Uterus (tissue), 2 donors: ENCODE measurements at regions not wholly inside any gene's neighbourhood (a gene's known extent, or its start where the extent isn't known, plus 50 kb on each side); places are given as distances from the start of the nearest gene placed in this dataset.

Source experiments
- POLR2A ChIP-seq, 2 donors: fragments of 450-650 bp; IDR thresholded peaks; one replicate each; pipeline ENCODE4 v1.6.1; 2016; ENCODE audit warnings: antibody characterized with exemption in 2 of 2, mild to moderate bottlenecking in 1 of 2, moderate library complexity in 1 of 2
- TF ChIP-seq, protein P1 (sequence below), 4 experiments: fragments of 200-600 bp in 2 of 4; fragments of 450-650 bp in 2 of 4; sonication (generic) in 2 of 4; IDR thresholded peaks; one replicate each; pipeline ENCODE4 v1.5.1; 2016 to 2019; ENCODE audit warnings: antibody characterized with exemption in 4 of 4, mild to moderate bottlenecking in 2 of 4, moderate library complexity in 1 of 4

DNA sequence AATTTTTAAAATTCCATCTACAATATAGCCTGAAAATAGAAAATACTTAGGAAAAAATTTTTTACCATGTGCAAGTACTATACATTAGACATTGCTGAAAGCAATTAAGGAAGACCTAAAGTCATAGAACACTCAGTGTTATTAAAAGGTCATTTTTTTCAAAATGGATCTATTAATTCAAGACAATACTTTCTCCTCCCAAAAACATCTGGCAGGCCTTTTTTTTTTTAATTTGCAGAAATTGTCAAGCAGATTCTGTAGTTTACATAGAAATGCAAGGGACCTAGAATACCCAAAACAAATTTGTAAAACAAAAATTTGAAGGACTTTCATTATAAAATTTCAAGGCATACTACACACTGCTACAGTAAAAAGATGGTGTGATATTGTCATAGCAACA lies 238.4 kb upstream of the VEPH1 start:
- TF ChIP-seq, protein P1, sequence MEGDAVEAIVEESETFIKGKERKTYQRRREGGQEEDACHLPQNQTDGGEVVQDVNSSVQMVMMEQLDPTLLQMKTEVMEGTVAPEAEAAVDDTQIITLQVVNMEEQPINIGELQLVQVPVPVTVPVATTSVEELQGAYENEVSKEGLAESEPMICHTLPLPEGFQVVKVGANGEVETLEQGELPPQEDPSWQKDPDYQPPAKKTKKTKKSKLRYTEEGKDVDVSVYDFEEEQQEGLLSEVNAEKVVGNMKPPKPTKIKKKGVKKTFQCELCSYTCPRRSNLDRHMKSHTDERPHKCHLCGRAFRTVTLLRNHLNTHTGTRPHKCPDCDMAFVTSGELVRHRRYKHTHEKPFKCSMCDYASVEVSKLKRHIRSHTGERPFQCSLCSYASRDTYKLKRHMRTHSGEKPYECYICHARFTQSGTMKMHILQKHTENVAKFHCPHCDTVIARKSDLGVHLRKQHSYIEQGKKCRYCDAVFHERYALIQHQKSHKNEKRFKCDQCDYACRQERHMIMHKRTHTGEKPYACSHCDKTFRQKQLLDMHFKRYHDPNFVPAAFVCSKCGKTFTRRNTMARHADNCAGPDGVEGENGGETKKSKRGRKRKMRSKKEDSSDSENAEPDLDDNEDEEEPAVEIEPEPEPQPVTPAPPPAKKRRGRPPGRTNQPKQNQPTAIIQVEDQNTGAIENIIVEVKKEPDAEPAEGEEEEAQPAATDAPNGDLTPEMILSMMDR (IDR thresholded peaks at IDR 0.05), result no peak
- TF ChIP-seq POLR2A (IDR thresholded peaks at IDR 0.05), result no peak
